ENCODE measurements at regions not wholly inside any gene's neighbourhood (a gene's known extent, or its start where the extent isn't known, plus 50 kb on each side); places are given as distances from the start of the nearest gene placed in this dataset.

DNA sequence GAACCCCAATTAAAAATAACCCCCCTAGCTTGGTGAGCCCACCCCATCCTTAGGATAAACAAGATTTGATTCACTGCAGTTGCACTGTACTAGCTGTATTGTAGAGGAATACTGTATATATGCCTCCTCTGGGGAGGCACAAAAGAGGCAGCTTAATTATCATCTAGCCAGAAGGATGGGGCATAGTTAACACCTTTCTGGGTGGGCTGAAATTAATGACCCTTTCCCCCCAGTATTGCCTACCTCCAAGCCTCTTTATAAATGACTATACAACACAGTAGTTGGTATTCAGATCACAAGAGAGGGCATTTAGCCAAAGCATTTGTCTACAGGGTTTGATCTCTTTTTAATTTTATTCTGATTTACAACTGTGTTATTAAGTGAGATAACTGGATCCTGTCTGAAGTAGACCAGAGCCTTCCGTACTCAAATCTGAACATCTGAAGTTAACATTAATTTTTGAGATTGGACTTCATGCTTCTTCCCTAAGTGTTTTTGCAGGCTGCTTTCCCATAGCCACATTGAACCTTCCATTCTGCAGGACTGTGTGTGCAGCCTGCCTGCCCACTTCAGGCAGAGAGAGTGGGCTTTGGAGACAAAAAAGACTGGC lies 807.0 kb upstream of the ARRDC4 start:
- TF ChIP-seq, protein P1, sequence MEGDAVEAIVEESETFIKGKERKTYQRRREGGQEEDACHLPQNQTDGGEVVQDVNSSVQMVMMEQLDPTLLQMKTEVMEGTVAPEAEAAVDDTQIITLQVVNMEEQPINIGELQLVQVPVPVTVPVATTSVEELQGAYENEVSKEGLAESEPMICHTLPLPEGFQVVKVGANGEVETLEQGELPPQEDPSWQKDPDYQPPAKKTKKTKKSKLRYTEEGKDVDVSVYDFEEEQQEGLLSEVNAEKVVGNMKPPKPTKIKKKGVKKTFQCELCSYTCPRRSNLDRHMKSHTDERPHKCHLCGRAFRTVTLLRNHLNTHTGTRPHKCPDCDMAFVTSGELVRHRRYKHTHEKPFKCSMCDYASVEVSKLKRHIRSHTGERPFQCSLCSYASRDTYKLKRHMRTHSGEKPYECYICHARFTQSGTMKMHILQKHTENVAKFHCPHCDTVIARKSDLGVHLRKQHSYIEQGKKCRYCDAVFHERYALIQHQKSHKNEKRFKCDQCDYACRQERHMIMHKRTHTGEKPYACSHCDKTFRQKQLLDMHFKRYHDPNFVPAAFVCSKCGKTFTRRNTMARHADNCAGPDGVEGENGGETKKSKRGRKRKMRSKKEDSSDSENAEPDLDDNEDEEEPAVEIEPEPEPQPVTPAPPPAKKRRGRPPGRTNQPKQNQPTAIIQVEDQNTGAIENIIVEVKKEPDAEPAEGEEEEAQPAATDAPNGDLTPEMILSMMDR (IDR thresholded peaks at IDR 0.05 in 4 of 5, conservative IDR thresholded peaks at IDR 0.05 in 1 of 5), result no peak
- no peak for TF ChIP-seq POLR2A (IDR thresholded peaks at IDR 0.05)

Data from gastrocnemius medialis (tissue), 4 donors.